H1 (cell line): ENCODE measurements at regions not wholly inside any gene's neighbourhood (a gene's known extent, or its start where the extent isn't known, plus 50 kb on each side); places are given as distances from the start of the nearest gene placed in this dataset.

Source experiments
- CTCF ChIA-PET: fragments of 300-600 bp; sonication (Branson Sonifier 250); formaldehyde crosslinking; loops from one replicate; lab custom pipeline; 2021; ENCODE audit not compliant: partially characterized antibody; lab: Charles Lee
- POLR2A ChIA-PET: fragments of 300-600 bp; sonication (Branson Sonifier 250); formaldehyde crosslinking; loops from one replicate; lab custom pipeline; 2021; ENCODE audit warnings: inconsistent platforms; ENCODE audit not compliant: partially characterized antibody; lab: Charles Lee
- DNase-seq, 2 experiments: peaks; one replicate each; pipeline versions ENCODE4 v3.0.0 to v3.0.0-alpha.2; 2010 to 2022; ENCODE audit warnings: low spot score in 2 of 2, low read depth in 1 of 2, mixed read lengths in 1 of 2
- FAIRE-seq: peaks from 2 replicates; lab custom pipeline; 2011; peaks lifted over from hg19 to GRCh38; lab: Jason Lieb, UNC
- H2AFZ ChIP-seq: 2 replicates; pipeline ENCODE4 v1.8.1; 2012; ENCODE audit warnings: low read length, inconsistent platforms
- H2AK5ac ChIP-seq: 2 replicates; pipeline ENCODE4 v1.6.1; 2013; ENCODE audit warnings: low read depth, low read length
- H2BK120ac ChIP-seq: replicated peaks from 2 replicates; pipeline ENCODE3; 2013; ENCODE audit warnings: low read depth, low read length, inconsistent platforms
- H2BK12ac ChIP-seq: 2 replicates; pipeline ENCODE4 v1.6.1; 2013; ENCODE audit warnings: low read depth, low read length
- H2BK15ac ChIP-seq: 2 replicates; pipeline ENCODE4 v1.6.1; 2013; ENCODE audit warnings: low read length
- H2BK20ac ChIP-seq: 2 replicates; pipeline ENCODE4 v1.6.1; 2013; ENCODE audit warnings: low read length
- H2BK5ac ChIP-seq: 2 replicates; pipeline ENCODE4 v1.6.1; 2013; ENCODE audit warnings: low read depth, low read length
- H3K14ac ChIP-seq: 2 replicates; pipeline ENCODE4 v1.6.1; 2013; ENCODE audit warnings: inconsistent platforms; ENCODE audit not compliant: insufficient read length
- H3K18ac ChIP-seq: 2 replicates; pipeline ENCODE4 v1.6.1; 2013; ENCODE audit warnings: low read length; ENCODE audit errors: extremely low read depth
- H3K23ac ChIP-seq: 2 replicates; pipeline ENCODE4 v1.6.1; 2013; ENCODE audit warnings: inconsistent platforms; ENCODE audit not compliant: insufficient read length
- H3K23me2 ChIP-seq: 2 replicates; pipeline ENCODE4 v1.6.1; 2013; ENCODE audit warnings: low read depth, low read length
- H3K27ac ChIP-seq: 2 replicates; pipeline ENCODE4 v1.6.1; 2011; ENCODE audit warnings: low read depth, low read length, inconsistent platforms
- H3K27me3 ChIP-seq, 4 experiments: replicated peaks in 1 of 4; 1 replicate in 1 of 4; 2 replicates in 3 of 4; pipeline versions ENCODE4 v1.6.1 to v1.8.1; 2011 to 2013; ENCODE audit warnings: low read length in 3 of 4, mild to moderate bottlenecking in 3 of 4, inconsistent platforms in 2 of 4, mixed read lengths in 2 of 4, moderate library complexity in 1 of 4; ENCODE audit not compliant: control insufficient read depth in 3 of 4, insufficient read depth in 3 of 4; ENCODE audit errors: extremely low read depth in 1 of 4
- H3K36me3 ChIP-seq, 4 experiments: 2 replicates each; pipeline versions ENCODE4 v1.6.1 to v1.8.1; 2011 to 2013; ENCODE audit warnings: mild to moderate bottlenecking in 4 of 4, low read length in 3 of 4, moderate library complexity in 2 of 4, control low read depth in 1 of 4, inconsistent platforms in 1 of 4; ENCODE audit not compliant: insufficient read depth in 4 of 4, control insufficient read depth in 2 of 4
- H3K4ac ChIP-seq: replicated peaks from 2 replicates; pipeline ENCODE3; 2013; ENCODE audit warnings: low read length, low read depth, mixed read lengths, inconsistent platforms; ENCODE audit not compliant: insufficient read length
- H3K4me1 ChIP-seq, 4 experiments: replicated peaks in 1 of 4; 1 replicate in 1 of 4; 2 replicates in 3 of 4; pipeline versions ENCODE4 v1.6.1 to v1.8.1; 2011 to 2013; ENCODE audit warnings: low read length in 3 of 4, inconsistent platforms in 2 of 4, mixed read lengths in 1 of 4; ENCODE audit not compliant: insufficient read depth in 4 of 4, control insufficient read depth in 3 of 4
- H3K4me2 ChIP-seq, 2 experiments: 2 replicates each; pipeline versions ENCODE4 v1.6.1 to v1.8.1; 2011 to 2013; ENCODE audit warnings: low read depth in 2 of 2, low read length in 2 of 2, control low read depth in 1 of 2, inconsistent platforms in 1 of 2, mild to moderate bottlenecking in 1 of 2; ENCODE audit not compliant: insufficient read depth in 1 of 2
- H3K4me3 ChIP-seq, 4 experiments: fragments of 200-600, 300-600 bp in 1 of 4; sonication (generic), shearing (Covaris generic), sonication (Bioruptor Twin) in 1 of 4; 2 replicates each; pipeline versions ENCODE4 v1.5.1 to v1.8.1; 2011 to 2016; ENCODE audit warnings: low read length in 4 of 4, low read depth in 3 of 4, control low read depth in 2 of 4, inconsistent platforms in 2 of 4, mild to moderate bottlenecking in 2 of 4, mixed read lengths in 1 of 4, moderate library complexity in 1 of 4; ENCODE audit not compliant: insufficient read depth in 2 of 4; ENCODE audit errors: extremely low read depth in 1 of 4
- H3K56ac ChIP-seq: replicated peaks from 2 replicates; pipeline ENCODE3; 2013; ENCODE audit warnings: low read depth, mild to moderate bottlenecking, mixed read lengths, low read length, inconsistent platforms; ENCODE audit not compliant: insufficient read length
- H3K79me1 ChIP-seq: 2 replicates; pipeline ENCODE4 v1.6.1; 2013; ENCODE audit warnings: low read depth, low read length, control low read depth
- H3K79me2 ChIP-seq, 2 experiments: 2 replicates each; pipeline versions ENCODE4 v1.6.1 to v1.8.1; 2012 to 2013; ENCODE audit warnings: low read length in 2 of 2, mild to moderate bottlenecking in 2 of 2, inconsistent platforms in 1 of 2; ENCODE audit not compliant: insufficient read depth in 2 of 2, control insufficient read depth in 1 of 2
- H3K9ac ChIP-seq, 4 experiments: replicated peaks in 1 of 4; 1 replicate in 1 of 4; 2 replicates in 3 of 4; pipeline versions ENCODE4 v1.6.1 to v1.8.1; 2011 to 2013; ENCODE audit warnings: low read depth in 3 of 4, low read length in 3 of 4, control low read depth in 2 of 4, mild to moderate bottlenecking in 2 of 4, moderate library complexity in 2 of 4, inconsistent platforms in 1 of 4; ENCODE audit errors: extremely low read depth in 1 of 4
- H3K9me3 ChIP-seq, 2 experiments: 2 replicates each; pipeline versions ENCODE4 v1.6.1 to v1.8.1; 2012 to 2013; ENCODE audit warnings: mild to moderate bottlenecking in 2 of 2, moderate library complexity in 2 of 2, control low read depth in 1 of 2, inconsistent platforms in 1 of 2, low read depth in 1 of 2, low read length in 1 of 2, mixed read lengths in 1 of 2; ENCODE audit not compliant: insufficient read depth in 2 of 2
- H4K20me1 ChIP-seq, 2 experiments: replicated peaks in 1 of 2; 2 replicates each; pipeline versions ENCODE3 to v1.8.1; 2011 to 2013; ENCODE audit warnings: inconsistent platforms in 2 of 2, low read length in 2 of 2, mild to moderate bottlenecking in 1 of 2; ENCODE audit not compliant: insufficient read depth in 2 of 2, control insufficient read depth in 1 of 2
- H4K5ac ChIP-seq: 2 replicates; pipeline ENCODE4 v1.6.1; 2013; ENCODE audit warnings: low read length, low read depth, mixed read lengths, inconsistent platforms; ENCODE audit not compliant: insufficient read length
- H4K8ac ChIP-seq: 2 replicates; pipeline ENCODE4 v1.8.0; 2013; ENCODE audit warnings: mild to moderate bottlenecking, moderate library complexity, low read length, inconsistent platforms; ENCODE audit not compliant: insufficient read depth; ENCODE audit errors: extremely low read depth
- H4K91ac ChIP-seq: replicated peaks from 2 replicates; pipeline ENCODE3; 2013; ENCODE audit warnings: low read length, mixed read lengths, inconsistent platforms; ENCODE audit not compliant: insufficient read length
- BACH1 ChIP-seq: IDR thresholded peaks from 2 replicates; pipeline ENCODE4 v1.6.1; 2012; ENCODE audit warnings: low read length, improper control_type of control experiment
- CBX8 ChIP-seq: fragments of 300-800, 300-1000 bp; sonication (generic); IDR thresholded peaks from 2 replicates; pipeline ENCODE4 v1.7.1; 2016; ENCODE audit warnings: low read depth, low read length, borderline replicate concordance
- FOSL1 ChIP-seq: IDR thresholded peaks from 2 replicates; pipeline ENCODE4 v1.6.1; 2011; ENCODE audit warnings: mild to moderate bottlenecking, low read depth, low read length, moderate library complexity; ENCODE audit not compliant: insufficient read depth
- JUND ChIP-seq: IDR thresholded peaks from 2 replicates; pipeline ENCODE4 v1.6.1; 2011; ENCODE audit warnings: mild to moderate bottlenecking, improper control_type of control experiment, low read length
- MAFK ChIP-seq: IDR thresholded peaks from 2 replicates; pipeline ENCODE4 v1.6.1; 2012; ENCODE audit warnings: low read depth, mild to moderate bottlenecking, improper control_type of control experiment, low read length
- SP4 ChIP-seq: IDR thresholded peaks from 2 replicates; pipeline ENCODE4 v1.6.1; 2012; ENCODE audit warnings: low read length, inconsistent platforms
- TAF1 ChIP-seq: IDR thresholded peaks from 2 replicates; pipeline ENCODE4 v1.6.1; 2011; ENCODE audit warnings: mild to moderate bottlenecking, low read depth, low read length
- TCF12 ChIP-seq: IDR thresholded peaks from 2 replicates; pipeline ENCODE4 v1.6.1; 2011; ENCODE audit warnings: low read depth, mild to moderate bottlenecking, low read length
- WGBS, 2 experiments: shearing (Covaris generic) in 1 of 2; methylation state at CpG; one replicate each; pipeline versions ENCODE4 v1.1.6 to v1.1.7; 2013 to 2015; ENCODE audit warnings: low lambda C conversion rate in 2 of 2, mixed read lengths in 2 of 2, inconsistent platforms in 1 of 2, low coverage in 1 of 2, missing lambda C conversion rate in 1 of 2; ENCODE audit not compliant: insufficient replicate concordance in 2 of 2, insufficient coverage in 1 of 2, insufficient read length in 1 of 2; ENCODE audit errors: extremely low coverage in 1 of 2, missing lambda C conversion rate in 1 of 2; 5-methylcytosine and 5-hydroxymethylcytosine counted together
- TF ChIP-seq, protein P1 (sequence below): IDR thresholded peaks from 2 replicates; pipeline ENCODE4 v1.6.1; 2012; ENCODE audit warnings: inconsistent platforms

DNA sequence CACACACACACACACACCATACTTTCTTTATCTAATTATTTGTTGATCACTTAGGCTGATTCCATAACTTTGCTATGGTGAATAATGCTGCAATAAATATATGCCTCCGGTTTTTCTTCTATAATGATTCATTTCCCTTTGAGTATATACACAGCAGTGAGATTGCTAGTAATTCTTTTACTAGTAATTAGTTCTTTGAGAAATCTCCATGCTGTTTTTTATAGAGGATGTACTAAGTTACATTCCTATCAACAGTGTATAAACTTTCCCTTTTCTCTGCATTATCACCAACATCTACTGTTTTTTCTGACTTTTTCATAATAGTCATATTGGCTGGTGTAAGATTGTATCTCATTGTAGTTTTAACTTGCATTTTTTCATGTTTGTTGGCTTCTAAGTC is 1405.1 kb downstream of the PCDH9 start:
- TF ChIP-seq BACH1 (no peak), CBX8 (no peak), MAFK (no peak), SP4 (no peak), JUND (no peak), TCF12 (no peak), FOSL1 (no peak), TAF1 (no peak)
- TF ChIP-seq, protein P1, sequence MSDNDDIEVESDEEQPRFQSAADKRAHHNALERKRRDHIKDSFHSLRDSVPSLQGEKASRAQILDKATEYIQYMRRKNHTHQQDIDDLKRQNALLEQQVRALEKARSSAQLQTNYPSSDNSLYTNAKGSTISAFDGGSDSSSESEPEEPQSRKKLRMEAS: no peak
- H2AFZ ChIP-seq: no peak overlapping the region

More for the DNA sequence above, 1405.1 kb downstream of the PCDH9 start:
- Histone ChIP-seq H3K4ac (no peak overlapping the region), H3K27me3 (no peaks in the 10 kb centered on the region), H2AK5ac (no peak overlapping the region), H3K36me3 (no peaks in the 10 kb centered on the region), H3K9me3 (no peaks in the 10 kb centered on the region), H3K18ac (no peak overlapping the region), H3K4me3 (no peak overlapping the region), H3K14ac (no peak overlapping the region), H3K4me1 (no peaks in the 10 kb centered on the region), H2BK20ac (no peak overlapping the region), H2BK120ac (no peak overlapping the region), H3K23ac (no peak overlapping the region), H3K4me2 (no peak overlapping the region), H3K9ac (no peak overlapping the region), H2BK5ac (no peak overlapping the region), H4K8ac (no peak overlapping the region), H2BK15ac (no peak overlapping the region), H3K23me2 (no peaks in the 10 kb centered on the region), H3K56ac (no peak overlapping the region), H4K5ac (no peak overlapping the region), H3K27ac (no peak overlapping the region), H2BK12ac (no peak overlapping the region), H4K20me1 (no peaks in the 10 kb centered on the region), H3K79me2 (no peaks in the 10 kb centered on the region), H4K91ac (no peak overlapping the region), H3K79me1 (no peaks in the 10 kb centered on the region)
- DNase-seq: no peak
- CTCF ChIA-PET: no interaction called here
- 76% methylated on average over 1 of the region's 1 CpG; no CpG with 5 or more reads in 1 of the 2 experiments for WGBS, 2 experiments
- no peak for FAIRE-seq
- POLR2A ChIA-PET: no interaction called here
